GM12875 (cell line): ENCODE measurements at regions not wholly inside any gene's neighbourhood (a gene's known extent, or its start where the extent isn't known, plus 50 kb on each side); places are given as distances from the start of the nearest gene placed in this dataset.

Experiments used
- H3K4me3 ChIP-seq: one replicate; pipeline ENCODE4 v1.5.1; 2011; ENCODE audit warnings: low read depth, low read length, control low read depth
- CTCF ChIP-seq: IDR thresholded peaks from 2 replicates; pipeline ENCODE4 v1.5.1; 2011; ENCODE audit warnings: low read depth, mild to moderate bottlenecking, control low read depth, inconsistent platforms, low read length, moderate library complexity, borderline replicate concordance; ENCODE audit not compliant: insufficient read depth

GRCh38 chr18:24560511-24560981, 100.1 kb downstream of the HRH4 start:
- H3K4me3 ChIP-seq: no peak overlapping the region
- TF ChIP-seq CTCF: no peak

DNA sequence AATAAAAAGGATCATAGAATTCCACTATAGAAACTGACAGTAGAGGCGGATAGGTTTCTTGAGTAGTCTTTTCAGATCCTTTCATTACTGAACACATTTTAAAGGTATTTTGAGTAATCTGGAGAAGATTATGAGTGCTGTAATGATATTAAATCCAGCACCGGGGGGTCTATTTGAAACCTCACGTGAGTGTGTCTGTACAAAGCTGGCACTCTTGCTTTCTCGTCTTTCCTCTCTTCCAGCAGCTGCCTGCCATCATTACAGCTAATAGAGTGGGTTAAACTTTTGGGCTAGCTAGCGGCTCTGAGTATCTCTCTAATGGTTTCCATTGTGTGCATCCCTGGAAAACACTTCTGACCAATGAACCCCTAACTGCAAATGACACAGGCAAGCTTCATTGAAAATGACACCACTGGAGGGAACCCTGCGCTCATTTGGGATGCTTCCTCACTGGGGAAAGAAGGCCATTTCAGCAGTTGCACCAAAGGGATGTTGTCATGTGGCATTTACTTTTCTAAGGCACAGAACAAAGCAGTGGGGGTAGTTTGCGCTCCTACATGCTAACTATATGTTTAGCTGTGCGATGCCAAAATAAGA, 101.0 kb downstream of the HRH4 start:
- no peak for TF ChIP-seq CTCF

DNA sequence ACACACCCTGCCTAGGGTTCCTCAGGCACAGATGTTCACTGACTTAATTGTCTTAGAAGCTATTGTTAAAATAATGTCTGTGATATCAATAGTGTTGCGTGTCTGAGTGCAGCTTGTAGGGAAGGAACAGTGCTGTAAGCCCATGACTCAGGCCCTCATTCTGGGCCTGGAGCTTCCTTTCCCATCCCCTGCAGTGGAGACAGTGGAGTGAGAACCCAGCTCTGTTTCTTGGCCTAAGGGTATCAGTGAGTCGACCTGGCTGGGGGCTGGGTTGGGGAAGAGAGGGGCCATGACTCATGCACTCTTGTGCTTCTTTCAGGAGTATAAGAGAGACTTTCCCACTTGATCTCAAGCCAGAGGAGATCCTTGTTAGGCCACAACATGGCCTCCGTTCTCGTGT, 106.8 kb downstream of the HRH4 start:
- H3K4me3 ChIP-seq: no peak overlapping the region
- no peak for TF ChIP-seq CTCF

More for the DNA sequence above, 101.0 kb downstream of the HRH4 start:
- H3K4me3 ChIP-seq: no peak overlapping the region

- TF ChIP-seq CTCF: no peak
- no peak overlapping the region for H3K4me3 ChIP-seq
These were observed 110.3 kb downstream of the HRH4 start for GRCh38 chr18:24570716-24571115.

DNA sequence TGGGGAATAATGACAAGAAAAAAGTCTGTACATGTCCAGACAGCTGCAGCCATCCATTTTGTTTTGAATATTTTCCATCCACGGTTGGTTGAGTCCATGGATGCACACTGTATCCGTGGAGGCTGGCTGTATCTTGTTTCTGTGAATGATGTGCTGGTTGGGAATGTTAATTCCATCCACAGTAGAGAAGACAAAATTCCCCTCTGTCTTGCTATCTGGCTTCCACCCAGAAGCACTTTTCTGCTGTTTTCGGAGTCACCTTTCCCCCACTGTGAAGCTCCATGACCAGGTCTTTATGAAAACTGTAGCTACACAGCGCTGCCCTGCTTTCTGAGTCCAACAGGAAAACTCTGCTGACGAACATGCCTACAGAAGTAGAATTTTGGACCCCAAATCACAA, 122.3 kb downstream of the HRH4 start:
- no peak overlapping the region for H3K4me3 ChIP-seq
- no peak for TF ChIP-seq CTCF

DNA sequence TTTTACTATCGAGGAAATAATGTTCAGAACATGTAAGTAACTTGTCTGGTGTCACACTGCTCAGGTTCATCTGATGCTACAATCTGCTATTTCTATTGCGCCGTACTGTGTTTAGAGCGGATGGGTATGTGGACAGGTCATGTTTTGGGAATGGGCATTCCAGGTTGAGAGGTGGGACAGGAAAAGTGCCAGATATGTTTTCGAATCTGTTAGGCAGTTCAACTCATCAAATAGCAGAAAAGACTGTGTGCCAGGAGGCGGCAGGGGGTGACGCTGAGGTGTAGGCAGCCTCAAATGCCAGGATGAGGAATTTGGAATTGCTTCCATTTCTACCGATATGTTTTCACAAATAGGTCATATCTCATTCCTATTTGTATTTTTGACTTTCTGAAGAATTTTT, 123.8 kb downstream of the HRH4 start:
- no peak overlapping the region for H3K4me3 ChIP-seq
- TF ChIP-seq CTCF: no peak

DNA sequence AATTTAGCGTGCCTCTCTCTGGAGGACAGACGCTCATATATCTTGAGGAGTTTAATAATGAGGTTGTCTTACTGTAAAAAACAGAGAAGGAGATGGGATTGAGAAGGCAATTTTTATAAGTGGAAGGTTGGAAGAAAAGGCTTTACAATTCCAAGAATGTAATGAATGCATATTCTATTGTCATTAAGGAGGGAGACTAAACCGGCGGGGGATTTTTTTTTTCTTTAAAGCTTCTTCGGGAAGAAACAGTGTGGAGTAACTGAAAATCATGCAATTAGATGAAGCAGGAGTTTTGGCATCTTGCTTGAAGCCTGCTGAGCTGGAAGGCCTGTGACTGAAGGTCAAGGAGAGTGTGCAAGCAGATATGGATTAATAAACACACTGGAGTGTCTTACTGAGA, 124.4 kb downstream of the HRH4 start:
- no peak for TF ChIP-seq CTCF
- no peak overlapping the region for H3K4me3 ChIP-seq
